ENCODE measurements at regions not wholly inside any gene's neighbourhood (a gene's known extent, or its start where the extent isn't known, plus 50 kb on each side); places are given as distances from the start of the nearest gene placed in this dataset.

DNA sequence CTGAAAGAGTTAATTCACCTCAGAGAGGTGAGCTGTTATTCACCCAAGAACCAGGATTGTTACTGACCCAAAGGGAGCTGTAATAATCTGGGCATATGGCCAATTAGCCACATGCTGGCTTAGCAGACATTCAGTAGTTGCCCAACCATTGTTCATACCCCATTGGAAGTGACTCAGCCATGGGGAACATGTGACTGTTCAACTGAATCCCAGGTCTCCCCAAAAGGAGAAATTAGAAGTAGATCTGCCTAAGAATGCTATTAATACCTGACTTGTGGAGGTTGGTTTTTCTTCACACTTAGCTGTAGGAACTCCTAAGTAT, 272.6 kb upstream of the UBE2E3 start:
- Histone ChIP-seq H2AFZ (ENCODE audit: low read length) (no peak overlapping the region), H3K4me2 (ENCODE audit: insufficient read depth, insufficient read length, low read length) (no peak overlapping the region), H3T11ph (ENCODE audit: low read length) (no peak overlapping the region), H3K18ac (ENCODE audit: insufficient read length, low read depth, low read length) (no peak overlapping the region), H3K4ac (ENCODE audit: low read depth, low read length) (no peak overlapping the region), H4K20me1 (ENCODE audit: control insufficient read depth, insufficient read depth, insufficient read length) (no peaks in the 10 kb centered on the region), H2BK5ac (ENCODE audit: insufficient read length, low read length) (no peak overlapping the region), H3K14ac (ENCODE audit: insufficient read depth, low read length) (no peak overlapping the region), H3K9me3 (ENCODE audit: control insufficient read depth, low read depth, low read length) (no peaks in the 10 kb centered on the region), H3K9ac (ENCODE audit: extremely low read depth, insufficient read length, low read length) (no peak overlapping the region), H3K23me2 (ENCODE audit: insufficient read length, low read depth, low read length, poor library complexity, severe bottlenecking) (no peaks in the 10 kb centered on the region), H2AK5ac (ENCODE audit: insufficient read length, low read length) (no peak overlapping the region), H3K56ac (ENCODE audit: insufficient read length, low read depth, low read length) (no peak overlapping the region), H3K23ac (ENCODE audit: insufficient read length, low read depth, low read length) (no peak overlapping the region), H3K27me3 (ENCODE audit: insufficient read depth, low read length) (no peaks in the 10 kb centered on the region), H4K5ac (ENCODE audit: insufficient read length, low read depth, low read length) (no peak overlapping the region), H2BK120ac (ENCODE audit: low read depth, low read length, poor library complexity, severe bottlenecking) (no peak overlapping the region), H2BK12ac (ENCODE audit: insufficient read length, low read depth, low read length) (no peak overlapping the region), H4K91ac (ENCODE audit: insufficient read length, low read depth, low read length) (no peak overlapping the region), H3K4me1 (ENCODE audit: insufficient read depth, low read length) (no peaks in the 10 kb centered on the region), H3K79me2 (ENCODE audit: insufficient read depth, low read length) (no peaks in the 10 kb centered on the region), H2BK20ac (ENCODE audit: low read depth, low read length, poor library complexity, severe bottlenecking) (no peak overlapping the region), H2BK15ac (ENCODE audit: low read depth, low read length) (no peak overlapping the region), H3K27ac (ENCODE audit: insufficient read length, low read depth, low read length) (no peak overlapping the region), H3K79me1 (ENCODE audit: insufficient read depth, low read depth, low read length, poor library complexity, severe bottlenecking) (no peaks in the 10 kb centered on the region), H4K8ac (replicated peaks; ENCODE audit: insufficient read length, low read depth, low read length) (no peak overlapping the region)
- Mint-ChIP-seq H3K27me3 (ENCODE audit: low read depth) (no peaks in the 10 kb centered on the region), H3K4me1 (no peaks in the 10 kb centered on the region), H3K27ac (no peak overlapping the region), H3K4me3 (no peak overlapping the region), H3K36me3 (ENCODE audit: insufficient read depth in 1 of 3, low read depth in 3 of 3) (peaks cover 0 to 9% (median under 1%) of the 10 kb centered on the region in 3 experiments; a peak in 3 of 7 replicates), H3K9me3 (peaks cover 9 to 12% of the 10 kb centered on the region in 2 experiments; a peak in 3 of 5 replicates)
- TF ChIP-seq, protein P1, sequence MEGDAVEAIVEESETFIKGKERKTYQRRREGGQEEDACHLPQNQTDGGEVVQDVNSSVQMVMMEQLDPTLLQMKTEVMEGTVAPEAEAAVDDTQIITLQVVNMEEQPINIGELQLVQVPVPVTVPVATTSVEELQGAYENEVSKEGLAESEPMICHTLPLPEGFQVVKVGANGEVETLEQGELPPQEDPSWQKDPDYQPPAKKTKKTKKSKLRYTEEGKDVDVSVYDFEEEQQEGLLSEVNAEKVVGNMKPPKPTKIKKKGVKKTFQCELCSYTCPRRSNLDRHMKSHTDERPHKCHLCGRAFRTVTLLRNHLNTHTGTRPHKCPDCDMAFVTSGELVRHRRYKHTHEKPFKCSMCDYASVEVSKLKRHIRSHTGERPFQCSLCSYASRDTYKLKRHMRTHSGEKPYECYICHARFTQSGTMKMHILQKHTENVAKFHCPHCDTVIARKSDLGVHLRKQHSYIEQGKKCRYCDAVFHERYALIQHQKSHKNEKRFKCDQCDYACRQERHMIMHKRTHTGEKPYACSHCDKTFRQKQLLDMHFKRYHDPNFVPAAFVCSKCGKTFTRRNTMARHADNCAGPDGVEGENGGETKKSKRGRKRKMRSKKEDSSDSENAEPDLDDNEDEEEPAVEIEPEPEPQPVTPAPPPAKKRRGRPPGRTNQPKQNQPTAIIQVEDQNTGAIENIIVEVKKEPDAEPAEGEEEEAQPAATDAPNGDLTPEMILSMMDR (conservative IDR thresholded peaks at IDR 0.05): no peak
- no peak for DNase-seq

Data from H9 (cell line).